ENCODE measurements at regions not wholly inside any gene's neighbourhood (a gene's known extent, or its start where the extent isn't known, plus 50 kb on each side); places are given as distances from the start of the nearest gene placed in this dataset.
A peak's percentile ranks its signal among the peaks of the same experiment; 100 is the strongest.

DNA sequence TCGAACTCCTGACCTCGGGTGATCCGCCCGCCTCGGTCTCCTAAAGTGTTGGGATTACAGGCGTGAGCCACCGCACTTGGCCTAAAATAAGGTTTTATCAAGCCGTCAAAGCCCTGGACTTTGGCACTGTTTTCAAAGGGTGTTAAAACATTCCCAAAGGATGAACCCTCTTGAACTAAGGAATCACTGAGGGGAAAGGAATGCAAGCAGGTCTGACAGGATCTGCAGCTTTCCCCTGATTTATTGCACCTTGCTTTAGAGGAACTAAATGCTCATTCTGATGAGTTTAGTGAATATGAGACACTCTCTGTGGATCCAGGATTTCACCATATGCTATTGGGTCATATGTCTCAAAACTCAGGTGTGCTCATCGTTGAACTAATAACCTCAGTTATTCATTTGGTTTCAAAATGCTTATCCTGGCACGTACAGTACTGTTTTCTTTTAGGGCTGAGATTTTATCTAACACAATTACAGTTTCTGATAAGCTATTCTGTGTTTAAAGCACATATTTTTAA lies 63.0 kb upstream of the TSC22D2 start (continued):
- TF ChIP-seq CHD4 (IDR thresholded peaks at IDR 0.05; ENCODE audit: borderline replicate concordance) (no peak), ZNF302 (CRISPR knock-in tag; IDR thresholded peaks at IDR 0.05) (no peak), RAD21 (conservative IDR thresholded peaks at IDR 0.05 in 1 of 2, IDR thresholded peaks at IDR 0.05 in 1 of 2) (no peak; a peak in 1 of 5 replicates), CHD2 (IDR thresholded peaks at IDR 0.05; ENCODE audit: low read length, partially characterized antibody) (no peak), ESRRA (IDR thresholded peaks at IDR 0.05; ENCODE audit: borderline replicate concordance, low read length) (no peak), FOXS1 (CRISPR knock-in tag; IDR thresholded peaks at IDR 0.05) (no peak), CBX8 (IDR thresholded peaks at IDR 0.05) (no peak), KDM1A (IDR thresholded peaks at IDR 0.05; ENCODE audit: low read depth) (0 out of 2 replicates have a peak, but pooled peaks have one; percentile 38), NR3C1 (IDR thresholded peaks at IDR 0.05) (no peak), ZSCAN20 (CRISPR knock-in tag; IDR thresholded peaks at IDR 0.05) (no peak), RNF2 (IDR thresholded peaks at IDR 0.05; ENCODE audit: borderline replicate concordance, low read depth) (no peak), HOXB5 (CRISPR knock-in tag; IDR thresholded peaks at IDR 0.05) (peak; percentile 86), TFCP2L1 (CRISPR knock-in tag; IDR thresholded peaks at IDR 0.05) (no peak), RFX5 (IDR thresholded peaks at IDR 0.05) (no peak), NFE2L2 (conservative IDR thresholded peaks at IDR 0.05; ENCODE audit: low read length) (no peak), SREBF2 (IDR thresholded peaks at IDR 0.05) (no peak), CBX2 (IDR thresholded peaks at IDR 0.05; ENCODE audit: borderline replicate concordance, low read depth) (no peak), NPAS2 (CRISPR knock-in tag; IDR thresholded peaks at IDR 0.05; ENCODE audit: borderline replicate concordance) (no peak), HOXA7 (CRISPR knock-in tag; IDR thresholded peaks at IDR 0.05) (no peak), EHF (CRISPR knock-in tag; IDR thresholded peaks at IDR 0.05) (no peak), SMC3 (IDR thresholded peaks at IDR 0.05) (peak; percentile 37), RARB (CRISPR knock-in tag; IDR thresholded peaks at IDR 0.05) (peak; percentile 91), CEBPB (IDR thresholded peaks at IDR 0.05) (peak; percentile 90 to 98), HEYL (CRISPR knock-in tag; IDR thresholded peaks at IDR 0.05) (no peak)
- TF ChIP-seq, protein P1, sequence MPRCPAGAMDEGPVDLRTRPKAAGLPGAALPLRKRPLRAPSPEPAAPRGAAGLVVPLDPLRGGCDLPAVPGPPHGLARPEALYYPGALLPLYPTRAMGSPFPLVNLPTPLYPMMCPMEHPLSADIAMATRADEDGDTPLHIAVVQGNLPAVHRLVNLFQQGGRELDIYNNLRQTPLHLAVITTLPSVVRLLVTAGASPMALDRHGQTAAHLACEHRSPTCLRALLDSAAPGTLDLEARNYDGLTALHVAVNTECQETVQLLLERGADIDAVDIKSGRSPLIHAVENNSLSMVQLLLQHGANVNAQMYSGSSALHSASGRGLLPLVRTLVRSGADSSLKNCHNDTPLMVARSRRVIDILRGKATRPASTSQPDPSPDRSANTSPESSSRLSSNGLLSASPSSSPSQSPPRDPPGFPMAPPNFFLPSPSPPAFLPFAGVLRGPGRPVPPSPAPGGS (IDR thresholded peaks at IDR 0.05): peak; percentile 74; the same call in 1 of the 3 replicates
- TF ChIP-seq, protein P2, sequence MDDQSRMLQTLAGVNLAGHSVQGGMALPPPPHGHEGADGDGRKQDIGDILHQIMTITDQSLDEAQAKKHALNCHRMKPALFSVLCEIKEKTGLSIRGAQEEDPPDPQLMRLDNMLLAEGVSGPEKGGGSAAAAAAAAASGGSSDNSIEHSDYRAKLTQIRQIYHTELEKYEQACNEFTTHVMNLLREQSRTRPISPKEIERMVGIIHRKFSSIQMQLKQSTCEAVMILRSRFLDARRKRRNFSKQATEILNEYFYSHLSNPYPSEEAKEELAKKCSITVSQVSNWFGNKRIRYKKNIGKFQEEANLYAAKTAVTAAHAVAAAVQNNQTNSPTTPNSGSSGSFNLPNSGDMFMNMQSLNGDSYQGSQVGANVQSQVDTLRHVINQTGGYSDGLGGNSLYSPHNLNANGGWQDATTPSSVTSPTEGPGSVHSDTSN (IDR thresholded peaks at IDR 0.05): peak; percentile 77
- TF ChIP-seq, protein P3, sequence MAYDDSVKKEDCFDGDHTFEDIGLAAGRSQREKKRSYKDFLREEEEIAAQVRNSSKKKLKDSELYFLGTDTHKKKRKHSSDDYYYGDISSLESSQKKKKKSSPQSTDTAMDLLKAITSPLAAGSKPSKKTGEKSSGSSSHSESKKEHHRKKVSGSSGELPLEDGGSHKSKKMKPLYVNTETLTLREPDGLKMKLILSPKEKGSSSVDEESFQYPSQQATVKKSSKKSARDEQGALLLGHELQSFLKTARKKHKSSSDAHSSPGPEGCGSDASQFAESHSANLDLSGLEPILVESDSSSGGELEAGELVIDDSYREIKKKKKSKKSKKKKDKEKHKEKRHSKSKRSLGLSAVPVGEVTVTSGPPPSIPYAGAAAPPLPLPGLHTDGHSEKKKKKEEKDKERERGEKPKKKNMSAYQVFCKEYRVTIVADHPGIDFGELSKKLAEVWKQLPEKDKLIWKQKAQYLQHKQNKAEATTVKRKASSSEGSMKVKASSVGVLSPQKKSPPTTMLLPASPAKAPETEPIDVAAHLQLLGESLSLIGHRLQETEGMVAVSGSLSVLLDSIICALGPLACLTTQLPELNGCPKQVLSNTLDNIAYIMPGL (CRISPR knock-in tag; IDR thresholded peaks at IDR 0.05; ENCODE audit: borderline replicate concordance): no peak
- TF ChIP-seq, protein P4, sequence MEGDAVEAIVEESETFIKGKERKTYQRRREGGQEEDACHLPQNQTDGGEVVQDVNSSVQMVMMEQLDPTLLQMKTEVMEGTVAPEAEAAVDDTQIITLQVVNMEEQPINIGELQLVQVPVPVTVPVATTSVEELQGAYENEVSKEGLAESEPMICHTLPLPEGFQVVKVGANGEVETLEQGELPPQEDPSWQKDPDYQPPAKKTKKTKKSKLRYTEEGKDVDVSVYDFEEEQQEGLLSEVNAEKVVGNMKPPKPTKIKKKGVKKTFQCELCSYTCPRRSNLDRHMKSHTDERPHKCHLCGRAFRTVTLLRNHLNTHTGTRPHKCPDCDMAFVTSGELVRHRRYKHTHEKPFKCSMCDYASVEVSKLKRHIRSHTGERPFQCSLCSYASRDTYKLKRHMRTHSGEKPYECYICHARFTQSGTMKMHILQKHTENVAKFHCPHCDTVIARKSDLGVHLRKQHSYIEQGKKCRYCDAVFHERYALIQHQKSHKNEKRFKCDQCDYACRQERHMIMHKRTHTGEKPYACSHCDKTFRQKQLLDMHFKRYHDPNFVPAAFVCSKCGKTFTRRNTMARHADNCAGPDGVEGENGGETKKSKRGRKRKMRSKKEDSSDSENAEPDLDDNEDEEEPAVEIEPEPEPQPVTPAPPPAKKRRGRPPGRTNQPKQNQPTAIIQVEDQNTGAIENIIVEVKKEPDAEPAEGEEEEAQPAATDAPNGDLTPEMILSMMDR (IDR thresholded peaks at IDR 0.05): no peak
- TF ChIP-seq, protein P5, sequence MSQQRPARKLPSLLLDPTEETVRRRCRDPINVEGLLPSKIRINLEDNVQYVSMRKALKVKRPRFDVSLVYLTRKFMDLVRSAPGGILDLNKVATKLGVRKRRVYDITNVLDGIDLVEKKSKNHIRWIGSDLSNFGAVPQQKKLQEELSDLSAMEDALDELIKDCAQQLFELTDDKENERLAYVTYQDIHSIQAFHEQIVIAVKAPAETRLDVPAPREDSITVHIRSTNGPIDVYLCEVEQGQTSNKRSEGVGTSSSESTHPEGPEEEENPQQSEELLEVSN (IDR thresholded peaks at IDR 0.05; ENCODE audit: borderline replicate concordance, low read depth): no peak
- TF ChIP-seq, protein P6, sequence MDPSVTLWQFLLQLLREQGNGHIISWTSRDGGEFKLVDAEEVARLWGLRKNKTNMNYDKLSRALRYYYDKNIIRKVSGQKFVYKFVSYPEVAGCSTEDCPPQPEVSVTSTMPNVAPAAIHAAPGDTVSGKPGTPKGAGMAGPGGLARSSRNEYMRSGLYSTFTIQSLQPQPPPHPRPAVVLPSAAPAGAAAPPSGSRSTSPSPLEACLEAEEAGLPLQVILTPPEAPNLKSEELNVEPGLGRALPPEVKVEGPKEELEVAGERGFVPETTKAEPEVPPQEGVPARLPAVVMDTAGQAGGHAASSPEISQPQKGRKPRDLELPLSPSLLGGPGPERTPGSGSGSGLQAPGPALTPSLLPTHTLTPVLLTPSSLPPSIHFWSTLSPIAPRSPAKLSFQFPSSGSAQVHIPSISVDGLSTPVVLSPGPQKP (IDR thresholded peaks at IDR 0.05; ENCODE audit: low read depth, low read length): no peak

All from A549 (cell line).